ENCODE measurements at regions not wholly inside any gene's neighbourhood (a gene's known extent, or its start where the extent isn't known, plus 50 kb on each side); places are given as distances from the start of the nearest gene placed in this dataset.

DNA sequence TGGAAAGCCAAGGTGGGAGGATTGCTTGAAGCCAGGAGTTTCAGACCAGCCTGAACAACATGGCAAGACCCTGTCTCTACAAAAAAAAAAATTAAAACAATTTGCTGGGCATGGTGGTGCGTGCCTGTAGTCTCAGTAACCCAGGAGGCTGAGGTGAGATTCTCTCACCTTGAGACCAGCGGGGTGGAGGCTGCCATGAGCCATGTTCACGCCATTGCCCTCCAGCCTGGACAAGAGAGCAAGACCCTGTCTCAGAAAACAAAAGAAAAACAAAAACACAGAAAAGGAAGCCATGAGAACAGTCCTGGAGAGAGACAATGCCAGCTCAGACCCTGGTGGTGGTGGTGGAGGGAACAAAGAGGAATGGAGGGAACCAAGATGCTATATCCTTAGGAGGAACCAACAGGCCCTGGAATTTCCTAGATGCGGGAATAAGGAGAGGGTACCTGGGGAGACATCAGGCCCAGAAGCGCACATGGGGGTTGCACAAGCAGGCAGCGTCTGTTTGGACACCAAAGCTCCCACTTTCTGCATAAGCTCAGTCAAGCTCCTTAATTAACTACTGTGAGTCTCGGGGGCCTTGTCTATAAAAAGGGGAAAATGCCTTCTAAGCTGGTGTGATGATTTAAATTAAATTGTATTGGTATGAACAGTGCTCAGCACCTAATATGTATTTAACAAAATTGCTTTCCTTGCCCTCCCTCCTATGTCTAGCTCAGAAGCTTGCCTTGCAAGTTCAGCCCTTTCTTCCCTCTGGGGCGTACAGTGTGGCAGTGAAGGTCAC is 143.8 kb downstream of the CCT6B start:
- TF ChIP-seq GATA2 (IDR thresholded peaks at IDR 0.05; ENCODE audit: low read depth, low read length) (no peak), GATA3 (IDR thresholded peaks at IDR 0.05; ENCODE audit: low read depth, low read length) (no peak)

- no peak for TF ChIP-seq GATA2 (IDR thresholded peaks at IDR 0.05; ENCODE audit: low read depth, low read length)
- TF ChIP-seq GATA3 (IDR thresholded peaks at IDR 0.05; ENCODE audit: low read depth, low read length), result no peak
Observed at GRCh38 chr17:34816848-34817247, 144.4 kb downstream of the CCT6B start.

DNA sequence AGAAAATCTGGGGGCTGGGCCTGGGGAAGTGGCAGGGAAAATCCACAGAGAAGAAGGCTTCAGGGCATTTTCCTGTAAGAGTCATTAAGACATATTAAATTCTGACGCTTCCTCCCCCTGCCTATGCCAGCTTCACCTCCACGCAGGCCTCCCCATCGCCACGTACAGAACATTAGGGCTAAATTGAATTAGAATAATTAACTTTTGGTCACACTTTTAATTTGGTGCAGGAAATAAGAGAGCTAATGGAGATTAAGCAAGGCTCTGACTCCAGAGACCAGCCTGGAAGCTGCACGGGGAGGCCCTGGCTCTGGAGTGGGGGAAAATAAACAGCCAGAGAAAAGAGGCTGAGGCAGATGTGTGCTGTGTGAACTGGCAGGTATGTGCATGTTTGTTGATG is 148.0 kb downstream of the CCT6B start:
- TF ChIP-seq GATA2 (IDR thresholded peaks at IDR 0.05; ENCODE audit: low read depth, low read length), result no peak
- TF ChIP-seq GATA3 (IDR thresholded peaks at IDR 0.05; ENCODE audit: low read depth, low read length), result no peak

DNA sequence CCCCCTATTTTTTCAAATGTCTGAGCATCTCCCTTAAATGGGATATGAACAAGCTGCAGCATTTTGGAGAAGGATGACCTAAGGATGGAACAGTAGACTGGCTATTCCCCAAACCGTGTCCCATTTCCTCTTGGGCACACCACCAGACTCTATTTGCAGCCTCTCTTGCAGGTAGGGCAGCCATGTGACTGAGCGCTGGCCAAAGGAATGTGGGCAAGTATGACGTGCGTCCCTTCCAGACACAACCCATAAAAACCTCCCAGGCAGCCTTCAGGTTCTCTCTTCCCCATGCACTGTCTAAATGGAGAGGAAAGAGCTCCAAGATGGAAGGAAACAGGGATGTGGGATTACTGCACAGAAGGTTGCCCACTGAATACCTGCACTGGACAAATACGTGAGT is 149.7 kb downstream of the CCT6B start:
- TF ChIP-seq GATA3 (IDR thresholded peaks at IDR 0.05; ENCODE audit: low read depth, low read length) (no peak), GATA2 (IDR thresholded peaks at IDR 0.05; ENCODE audit: low read depth, low read length) (no peak)

DNA sequence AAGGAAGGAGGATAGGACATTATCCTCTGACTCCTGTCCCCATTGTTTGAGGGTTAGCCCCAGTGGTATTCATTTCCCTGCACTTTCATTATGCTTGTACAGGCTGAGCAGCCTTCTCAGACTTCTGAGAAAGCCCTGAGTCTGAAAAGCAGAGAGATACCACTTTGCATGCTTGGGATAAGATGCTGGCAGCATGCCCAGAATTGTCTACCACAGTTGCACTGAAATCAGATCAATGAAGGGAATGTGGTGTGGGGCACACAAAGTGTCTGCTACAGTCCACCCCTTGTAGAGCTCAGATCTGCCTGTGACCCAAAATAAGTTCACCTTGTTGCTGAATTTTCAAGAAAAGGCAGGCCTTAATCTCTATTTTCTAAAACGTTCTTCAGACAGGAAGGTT is 160.6 kb downstream of the CCT6B start:
- no peak for TF ChIP-seq GATA3 (IDR thresholded peaks at IDR 0.05; ENCODE audit: low read depth, low read length)
- no peak for TF ChIP-seq GATA2 (IDR thresholded peaks at IDR 0.05; ENCODE audit: low read depth, low read length)

DNA sequence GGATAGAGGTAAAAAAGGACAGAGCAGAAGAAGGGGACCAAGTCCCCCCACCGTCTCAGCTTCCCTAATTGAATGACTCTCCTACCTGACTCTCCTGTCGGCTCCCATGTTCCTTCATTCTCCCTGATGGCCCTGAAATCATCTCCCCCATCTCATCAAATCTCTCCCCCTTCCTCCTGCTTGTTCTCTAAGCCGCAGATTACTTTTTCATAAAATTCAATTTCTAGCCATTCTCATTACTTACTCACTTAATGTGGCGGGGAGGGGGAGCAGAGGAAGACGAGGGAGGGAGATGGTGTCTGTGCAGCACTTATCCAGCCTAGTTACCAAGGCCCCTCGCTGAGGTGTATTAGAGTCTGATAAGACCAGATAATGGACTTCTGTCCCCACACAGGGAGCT is 161.5 kb downstream of the CCT6B start:
- TF ChIP-seq GATA3 (IDR thresholded peaks at IDR 0.05; ENCODE audit: low read depth, low read length) (no peak), GATA2 (IDR thresholded peaks at IDR 0.05; ENCODE audit: low read depth, low read length) (no peak)

DNA sequence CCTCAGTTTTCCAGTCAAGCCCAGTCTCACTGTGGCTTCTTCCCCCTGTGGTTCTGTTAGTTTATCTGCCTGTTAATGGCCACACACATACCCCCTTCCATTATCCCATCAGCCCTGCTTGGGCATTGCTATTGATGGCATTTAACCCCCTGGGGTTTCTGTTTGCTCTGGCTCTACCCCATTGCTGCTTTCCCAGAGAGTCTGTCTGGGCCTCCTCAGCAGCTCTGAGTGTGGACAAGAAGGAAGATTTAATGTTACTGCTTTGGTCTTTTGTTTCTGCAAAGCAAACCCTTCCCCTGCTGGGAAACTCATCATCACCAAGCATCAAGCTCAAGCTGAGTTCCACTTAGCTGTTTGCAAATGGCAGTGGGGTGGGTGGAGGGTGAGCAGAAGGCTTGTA is 162.7 kb downstream of the CCT6B start:
- TF ChIP-seq GATA2 (IDR thresholded peaks at IDR 0.05; ENCODE audit: low read depth, low read length) (no peak), GATA3 (IDR thresholded peaks at IDR 0.05; ENCODE audit: low read depth, low read length) (no peak)

DNA sequence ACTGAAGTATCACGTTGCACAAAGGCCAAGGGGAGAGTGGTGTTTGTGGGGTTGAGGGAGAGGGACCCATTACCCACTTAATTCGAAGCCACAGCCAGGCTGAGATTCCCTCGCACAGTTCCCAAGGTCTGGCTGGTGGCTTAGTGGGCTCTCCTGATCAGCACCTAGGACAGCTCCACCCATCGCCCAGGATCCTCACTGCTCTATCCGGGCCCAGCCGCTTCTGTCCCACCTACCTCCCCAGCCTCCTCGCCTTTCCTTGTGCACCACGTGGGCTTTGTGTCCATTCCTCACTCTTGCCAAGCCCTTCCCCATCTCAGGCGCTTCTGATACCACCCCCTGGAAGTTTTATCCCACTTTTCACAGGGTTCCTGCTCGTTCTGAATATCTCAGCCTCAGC is 163.5 kb downstream of the CCT6B start:
- TF ChIP-seq GATA2 (IDR thresholded peaks at IDR 0.05; ENCODE audit: low read depth, low read length), result no peak
- TF ChIP-seq GATA3 (IDR thresholded peaks at IDR 0.05; ENCODE audit: low read depth, low read length), result no peak

DNA sequence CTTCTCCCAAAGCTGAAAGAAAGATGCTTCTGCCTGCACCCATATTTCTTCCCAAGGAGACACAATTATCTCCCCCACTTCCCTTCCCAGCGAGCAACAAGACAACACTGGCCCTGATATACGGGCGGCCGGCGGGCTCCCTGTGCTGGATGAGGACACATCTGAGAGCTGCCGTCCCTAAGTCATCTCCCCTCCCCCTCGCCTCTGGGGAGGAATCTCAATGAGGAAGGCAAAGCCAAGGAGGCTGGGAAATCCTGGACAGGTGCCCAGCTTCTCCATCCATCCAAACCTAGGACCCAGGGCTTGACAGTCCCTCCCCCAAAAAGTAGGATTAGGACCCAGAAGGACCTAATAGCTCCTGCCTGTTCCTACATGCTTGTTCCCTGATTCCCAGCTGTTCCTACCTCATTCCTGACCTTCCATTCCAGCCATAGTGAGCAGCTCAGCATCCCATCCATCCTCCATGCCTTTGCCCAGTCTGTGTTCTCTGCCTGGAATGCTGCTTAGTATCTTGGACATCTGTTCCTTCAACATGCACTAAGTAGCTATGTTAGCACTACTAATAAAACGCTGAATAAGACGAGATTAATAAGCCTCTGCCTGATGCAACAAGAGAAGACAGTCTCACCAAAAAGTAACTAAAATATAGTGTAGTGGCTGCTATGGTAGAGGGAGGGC is 167.9 kb downstream of the CCT6B start:
- TF ChIP-seq GATA2 (IDR thresholded peaks at IDR 0.05; ENCODE audit: low read depth, low read length) (no peak), GATA3 (IDR thresholded peaks at IDR 0.05; ENCODE audit: low read depth, low read length) (no peak)

DNA sequence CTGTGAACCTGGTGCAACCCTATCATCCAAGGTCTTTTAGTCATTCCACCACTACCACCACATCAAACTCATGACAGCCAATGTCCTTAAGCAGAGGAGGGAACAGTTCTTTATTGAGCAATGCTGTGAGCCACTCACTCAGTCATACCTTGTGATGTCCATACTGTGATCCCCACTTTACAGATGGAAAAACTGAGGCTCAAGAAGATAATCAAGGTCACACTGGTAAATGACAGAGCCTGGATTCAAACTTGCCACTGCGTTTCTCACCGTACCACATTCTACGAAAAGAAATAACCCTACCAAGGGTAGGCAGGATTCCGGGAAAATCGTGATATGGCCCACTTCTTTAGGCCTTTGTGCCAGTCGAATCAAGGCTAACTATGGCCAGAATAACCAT is 172.6 kb downstream of the CCT6B start:
- no peak for TF ChIP-seq GATA3 (IDR thresholded peaks at IDR 0.05; ENCODE audit: low read depth, low read length)
- TF ChIP-seq GATA2 (IDR thresholded peaks at IDR 0.05; ENCODE audit: low read depth, low read length), result no peak

- no peak for TF ChIP-seq GATA3 (IDR thresholded peaks at IDR 0.05; ENCODE audit: low read depth, low read length)
- no peak for TF ChIP-seq GATA2 (IDR thresholded peaks at IDR 0.05; ENCODE audit: low read depth, low read length)
Observed at GRCh38 chr17:34784526-34784925, 176.7 kb downstream of the CCT6B start.

- TF ChIP-seq GATA3 (IDR thresholded peaks at IDR 0.05; ENCODE audit: low read depth, low read length) (no peak), GATA2 (IDR thresholded peaks at IDR 0.05; ENCODE audit: low read depth, low read length) (no peak)
Observed at GRCh38 chr17:34782271-34782670, 179.0 kb downstream of the CCT6B start.

DNA sequence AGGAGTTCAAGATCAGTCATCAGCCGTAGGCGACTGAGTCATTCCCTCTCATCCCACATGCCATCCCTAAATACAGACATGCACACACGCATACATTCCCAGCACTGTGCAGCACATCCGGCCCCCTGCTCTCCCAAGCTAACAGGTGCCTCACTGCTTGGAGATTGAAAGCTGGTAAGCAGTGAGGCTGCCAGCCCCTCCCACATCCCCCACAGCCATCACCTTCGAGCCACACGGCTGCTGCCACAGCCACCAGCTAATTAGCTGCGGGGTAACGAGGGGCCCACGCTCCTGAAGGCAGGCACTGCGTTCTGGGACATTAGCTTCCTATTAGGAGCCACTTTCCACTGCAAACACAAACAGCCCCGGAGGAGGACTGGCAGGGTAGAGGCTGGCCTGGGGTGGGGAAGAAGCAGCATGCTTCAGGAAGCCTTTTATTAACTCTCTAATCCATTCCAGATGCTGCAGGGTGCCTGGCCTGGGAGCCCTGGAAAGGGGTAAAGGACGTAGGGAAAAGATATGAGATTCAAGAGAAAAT is 179.6 kb downstream of the CCT6B start:
- TF ChIP-seq GATA3 (IDR thresholded peaks at IDR 0.05; ENCODE audit: low read depth, low read length) (no peak), GATA2 (IDR thresholded peaks at IDR 0.05; ENCODE audit: low read depth, low read length) (no peak; the same call in 1 of the 2 replicates)

- TF ChIP-seq GATA2 (IDR thresholded peaks at IDR 0.05; ENCODE audit: low read depth, low read length), result no peak
- TF ChIP-seq GATA3 (IDR thresholded peaks at IDR 0.05; ENCODE audit: low read depth, low read length), result no peak
Observed at GRCh38 chr17:34781071-34781470, 180.2 kb downstream of the CCT6B start.

DNA sequence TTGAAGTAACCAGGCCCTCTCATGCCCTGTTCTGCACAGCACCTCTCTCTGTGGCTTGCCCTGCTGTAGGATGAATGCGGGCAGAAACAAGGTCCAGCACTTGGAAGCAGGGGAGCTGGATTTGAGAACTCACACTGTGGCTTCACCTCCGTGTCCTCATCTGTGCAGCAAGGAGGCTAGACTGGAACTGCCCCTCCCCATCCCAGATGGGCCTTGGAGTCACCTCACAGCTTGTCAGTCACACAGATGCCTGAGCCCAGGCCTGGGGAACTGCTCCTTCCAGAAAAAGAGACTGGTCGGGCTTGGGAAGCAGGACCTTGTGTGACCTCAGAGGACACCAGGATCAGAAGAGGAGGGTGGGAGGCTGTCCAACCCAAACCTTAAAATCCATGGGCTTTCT is 180.8 kb downstream of the CCT6B start:
- TF ChIP-seq GATA3 (IDR thresholded peaks at IDR 0.05; ENCODE audit: low read depth, low read length), result no peak

Data from SH-SY5Y (cell line).